Neuronal stem cell (in vitro differentiated cells): ENCODE measurements at regions not wholly inside any gene's neighbourhood (a gene's known extent, or its start where the extent isn't known, plus 50 kb on each side); places are given as distances from the start of the nearest gene placed in this dataset.

ENCODE experiments used
- DNase-seq: peaks from one replicate; pipeline ENCODE4 v3.0.0-alpha.2; 2013; ENCODE audit warnings: low spot score
- H2AFZ ChIP-seq: one replicate; pipeline ENCODE4 v1.6.1; 2013; ENCODE audit warnings: mild to moderate bottlenecking, low read length, inconsistent platforms
- H2AK5ac ChIP-seq: 2 replicates; pipeline ENCODE4 v1.6.1; 2013; ENCODE audit warnings: low read depth, mild to moderate bottlenecking, inconsistent platforms, low read length, moderate library complexity, mixed read lengths
- H2BK120ac ChIP-seq: 2 replicates; pipeline ENCODE4 v1.6.1; 2013; ENCODE audit warnings: low read depth, mild to moderate bottlenecking, inconsistent platforms, low read length, moderate library complexity, mixed read lengths
- H2BK12ac ChIP-seq: one replicate; pipeline ENCODE4 v1.6.1; 2013; ENCODE audit warnings: low read length, inconsistent platforms
- H2BK15ac ChIP-seq: 2 replicates; pipeline ENCODE4 v1.6.1; 2013; ENCODE audit warnings: mild to moderate bottlenecking, low read length, inconsistent platforms, mixed read lengths
- H2BK5ac ChIP-seq: one replicate; pipeline ENCODE4 v1.6.1; 2013; ENCODE audit warnings: inconsistent platforms, mild to moderate bottlenecking, low read length, moderate library complexity
- H3K14ac ChIP-seq: one replicate; pipeline ENCODE4 v1.6.1; 2013; ENCODE audit warnings: low read length, inconsistent platforms
- H3K18ac ChIP-seq: 2 replicates; pipeline ENCODE4 v1.6.1; 2013; ENCODE audit warnings: low read length, inconsistent platforms
- H3K23ac ChIP-seq: 2 replicates; pipeline ENCODE4 v1.6.1; 2013; ENCODE audit warnings: low read depth, mild to moderate bottlenecking, mixed read lengths, low read length, inconsistent platforms; ENCODE audit not compliant: poor library complexity
- H3K27ac ChIP-seq: replicated peaks from 3 replicates; pipeline ENCODE4 v1.5.1; 2013; ENCODE audit warnings: low read length, inconsistent platforms
- H3K27me3 ChIP-seq, 3 experiments: 2 replicates each; pipeline ENCODE4 v1.6.1; 2013; ENCODE audit warnings: low read length in 3 of 3, mild to moderate bottlenecking in 2 of 3, inconsistent platforms in 1 of 3, low read depth in 1 of 3, mixed read lengths in 1 of 3, moderate library complexity in 1 of 3; ENCODE audit not compliant: control insufficient read depth in 3 of 3, insufficient read depth in 3 of 3
- H3K36me3 ChIP-seq, 2 donors: replicated peaks in 1 of 2; 2 replicates each; pipeline ENCODE4 v1.6.1; 2013; ENCODE audit warnings: low read length in 2 of 2; ENCODE audit not compliant: control insufficient read depth in 2 of 2, insufficient read depth in 2 of 2
- H3K4ac ChIP-seq: 2 replicates; pipeline ENCODE4 v1.6.1; 2013; ENCODE audit warnings: inconsistent platforms, mild to moderate bottlenecking, low read length, moderate library complexity
- H3K4me1 ChIP-seq, 2 donors: 1 replicate in 1 of 2; 2 replicates in 1 of 2; pipeline ENCODE4 v1.6.1; 2013; ENCODE audit warnings: low read length in 2 of 2, low read depth in 1 of 2; ENCODE audit not compliant: control insufficient read depth in 2 of 2, insufficient read depth in 1 of 2
- H3K4me2 ChIP-seq: one replicate; pipeline ENCODE4 v1.6.1; 2013; ENCODE audit warnings: mild to moderate bottlenecking, low read length, inconsistent platforms; ENCODE audit not compliant: insufficient read depth, poor library complexity, severe bottlenecking
- H3K4me3 ChIP-seq, 2 donors: 2 replicates each; pipeline ENCODE4 v1.5.1; 2013; ENCODE audit warnings: low read length in 2 of 2, mild to moderate bottlenecking in 2 of 2, inconsistent platforms in 1 of 2, moderate library complexity in 1 of 2
- H3K79me1 ChIP-seq: one replicate; pipeline ENCODE4 v1.6.1; 2013; ENCODE audit warnings: low read depth, mild to moderate bottlenecking, inconsistent platforms, low read length, moderate library complexity
- H3K9ac ChIP-seq: one replicate; pipeline ENCODE4 v1.6.1; 2013; ENCODE audit warnings: mild to moderate bottlenecking, low read depth, low read length, inconsistent platforms; ENCODE audit not compliant: poor library complexity
- H3K9me3 ChIP-seq, 2 donors: replicated peaks in 1 of 2; 2 replicates each; pipeline versions ENCODE3 to v1.6.1; 2013; ENCODE audit warnings: low read length in 2 of 2, mild to moderate bottlenecking in 2 of 2, inconsistent platforms in 1 of 2, low read depth in 1 of 2, mixed read lengths in 1 of 2, moderate library complexity in 1 of 2; ENCODE audit not compliant: control insufficient read depth in 2 of 2, insufficient read depth in 1 of 2
- H4K8ac ChIP-seq: one replicate; pipeline ENCODE4 v1.6.1; 2013; ENCODE audit warnings: low read depth, mild to moderate bottlenecking, inconsistent platforms, low read length, moderate library complexity
- H4K91ac ChIP-seq: one replicate; pipeline ENCODE4 v1.6.1; 2013; ENCODE audit warnings: low read length, low read depth, mild to moderate bottlenecking, inconsistent platforms; ENCODE audit not compliant: poor library complexity
- WGBS, 2 donors: extraction: QIAGEN DNeasy Blood & Tissue Kit; methylation state at CpG; one replicate each; pipeline ENCODE4 v1.1.7; 2013; ENCODE audit warnings: missing lambda C conversion rate in 2 of 2, mixed read lengths in 1 of 2; ENCODE audit not compliant: insufficient read length in 2 of 2, insufficient replicate concordance in 1 of 2; ENCODE audit errors: extremely low coverage in 2 of 2; 5-methylcytosine and 5-hydroxymethylcytosine counted together

DNA sequence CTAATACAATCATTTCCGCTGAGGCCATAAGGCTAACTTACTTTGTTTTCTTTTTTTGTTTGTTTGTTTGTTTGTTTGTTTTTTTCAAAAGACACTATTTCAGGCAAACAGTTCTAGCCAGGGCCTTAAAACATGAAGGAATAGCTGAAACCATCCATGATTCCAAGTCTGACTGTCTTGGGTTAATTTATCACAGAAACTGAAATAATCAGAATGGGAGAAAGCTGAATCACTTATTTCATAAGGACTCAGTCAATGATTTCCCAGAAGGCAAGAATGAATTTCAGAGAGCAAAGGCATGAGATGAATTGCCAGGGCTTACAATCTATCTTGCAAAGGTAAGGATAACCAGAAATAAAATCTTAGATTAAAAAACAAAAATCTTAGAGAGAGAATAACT, 1315.1 kb downstream of the SUCLG1 start:
- no peaks in the 10 kb centered on the region for H3K79me1 ChIP-seq
- H3K9ac ChIP-seq: no peak overlapping the region
- H2BK15ac ChIP-seq: no peak overlapping the region
- no peak overlapping the region for H3K4me2 ChIP-seq
- H3K27me3 ChIP-seq: no peaks in the 10 kb centered on the region
- peaks cover 1 to 6% of the 10 kb centered on the region in 2 donors for H3K9me3 ChIP-seq
- H3K36me3 ChIP-seq: no peaks in the 10 kb centered on the region
- H2AK5ac ChIP-seq: no peak overlapping the region
- H2AFZ ChIP-seq: no peak overlapping the region
- DNase-seq: no peak
- H3K23ac ChIP-seq: no peak overlapping the region
- no peak overlapping the region for H3K27ac ChIP-seq
- no peak overlapping the region for H3K4ac ChIP-seq
- H3K14ac ChIP-seq: no peak overlapping the region
- H4K8ac ChIP-seq: no peak overlapping the region
- WGBS, 2 donors: no CpG with 5 or more reads among the region's 1 CpG
- no peak overlapping the region for H3K4me3 ChIP-seq
- H4K91ac ChIP-seq: no peak overlapping the region
- no peak overlapping the region for H2BK5ac ChIP-seq
- H3K4me1 ChIP-seq: no peaks in the 10 kb centered on the region
- H3K18ac ChIP-seq: no peak overlapping the region
- no peak overlapping the region for H2BK12ac ChIP-seq
- H2BK120ac ChIP-seq: no peak overlapping the region

DNA sequence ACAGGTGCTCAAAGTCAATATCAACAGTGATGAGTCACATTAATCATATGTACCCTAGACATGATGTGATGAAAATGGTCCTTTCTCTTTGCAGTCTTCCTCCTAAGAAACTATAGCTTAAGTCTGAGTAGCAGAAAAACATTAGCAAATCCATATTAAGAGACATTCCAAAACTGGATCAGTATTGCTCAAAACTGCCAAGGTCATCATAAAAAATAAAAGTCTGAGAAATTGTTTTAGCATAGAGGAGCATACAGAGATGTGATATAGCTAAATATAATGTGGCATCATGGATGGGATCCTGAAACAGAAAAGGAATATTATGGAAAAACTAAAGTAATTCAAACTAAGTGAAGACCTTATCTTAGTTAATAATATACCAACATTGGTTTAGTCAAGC, 1316.1 kb downstream of the SUCLG1 start:
- Histone ChIP-seq H3K27ac (no peak overlapping the region), H3K36me3 (no peaks in the 10 kb centered on the region), H3K4me1 (no peaks in the 10 kb centered on the region), H3K79me1 (no peaks in the 10 kb centered on the region), H3K18ac (no peak overlapping the region), H2AFZ (no peak overlapping the region), H4K91ac (no peak overlapping the region), H3K4me3 (no peak overlapping the region), H2BK12ac (no peak overlapping the region), H2BK5ac (no peak overlapping the region), H3K14ac (no peak overlapping the region), H2AK5ac (no peak overlapping the region), H4K8ac (no peak overlapping the region), H2BK15ac (no peak overlapping the region), H3K27me3 (no peaks in the 10 kb centered on the region), H3K23ac (no peak overlapping the region), H3K4me2 (no peak overlapping the region), H2BK120ac (no peak overlapping the region), H3K9me3 (peaks cover 1 to 6% of the 10 kb centered on the region in 2 donors), H3K4ac (no peak overlapping the region), H3K9ac (no peak overlapping the region)
- no peak for DNase-seq

DNA sequence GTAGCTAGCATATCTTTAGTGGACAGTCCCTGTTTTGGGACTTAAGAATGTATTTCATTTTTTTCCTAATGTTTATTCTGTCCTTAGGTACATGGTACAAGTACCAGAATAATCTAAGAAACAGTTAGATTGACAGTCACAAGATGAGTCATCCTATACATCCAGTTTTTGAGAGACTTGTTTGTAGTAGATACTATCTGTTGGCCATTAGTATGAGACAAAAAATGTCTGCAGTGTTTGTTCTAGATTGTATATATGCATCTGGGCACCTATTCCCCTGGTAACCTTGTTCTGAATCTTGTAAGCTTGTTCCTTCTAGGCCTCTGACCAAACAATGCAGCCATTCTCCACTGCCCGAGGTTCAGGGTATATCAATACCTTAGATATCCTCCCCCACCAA, 1343.5 kb downstream of the SUCLG1 start:
- no CpG with 5 or more reads among the region's 1 CpG for WGBS, 2 donors
- no peak overlapping the region for H2BK5ac ChIP-seq
- no peaks in the 10 kb centered on the region for H3K79me1 ChIP-seq
- H3K4me3 ChIP-seq: no peak overlapping the region
- H3K18ac ChIP-seq: no peak overlapping the region
- no peak overlapping the region for H2AK5ac ChIP-seq
- no peak overlapping the region for H3K23ac ChIP-seq
- H3K36me3 ChIP-seq: no peaks in the 10 kb centered on the region
- H3K9me3 ChIP-seq: no peaks in the 10 kb centered on the region
- no peak overlapping the region for H3K27ac ChIP-seq
- H3K4ac ChIP-seq: no peak overlapping the region
- no peak overlapping the region for H3K9ac ChIP-seq
- H2BK12ac ChIP-seq: no peak overlapping the region
- no peak for DNase-seq
- no peak overlapping the region for H2AFZ ChIP-seq
- H4K8ac ChIP-seq: no peak overlapping the region
- no peak overlapping the region for H3K14ac ChIP-seq
- no peaks in the 10 kb centered on the region for H3K27me3 ChIP-seq
- no peak overlapping the region for H2BK15ac ChIP-seq
- H3K4me1 ChIP-seq: no peaks in the 10 kb centered on the region
- no peak overlapping the region for H4K91ac ChIP-seq
- H3K4me2 ChIP-seq: no peak overlapping the region
- no peak overlapping the region for H2BK120ac ChIP-seq

DNA sequence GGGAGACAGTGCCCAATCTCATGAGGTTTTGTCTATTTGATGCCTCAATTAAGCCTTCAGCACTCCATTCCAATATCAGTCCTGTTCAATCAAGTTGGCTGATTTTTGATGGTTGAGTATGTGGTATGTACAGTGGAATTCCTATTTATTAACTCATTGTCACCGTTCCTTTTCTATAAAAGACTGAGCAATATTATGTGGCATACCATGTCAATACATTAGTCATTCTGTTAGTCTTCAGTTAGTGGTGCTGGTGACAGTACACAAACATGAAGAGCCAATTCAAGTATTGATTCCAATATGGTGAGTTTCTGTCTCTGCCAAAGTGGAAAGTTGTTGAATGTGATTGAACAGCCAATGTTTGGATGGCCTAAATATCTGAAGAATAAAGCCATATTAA, 1343.9 kb downstream of the SUCLG1 start:
- no peak overlapping the region for H2AFZ ChIP-seq
- H4K8ac ChIP-seq: no peak overlapping the region
- no peak overlapping the region for H3K14ac ChIP-seq
- no peak overlapping the region for H3K27ac ChIP-seq
- H2BK120ac ChIP-seq: no peak overlapping the region
- no peak overlapping the region for H2AK5ac ChIP-seq
- H2BK15ac ChIP-seq: no peak overlapping the region
- no peak overlapping the region for H2BK5ac ChIP-seq
- H3K79me1 ChIP-seq: no peaks in the 10 kb centered on the region
- H3K36me3 ChIP-seq: no peaks in the 10 kb centered on the region
- H3K4me3 ChIP-seq: no peak overlapping the region
- H3K4me2 ChIP-seq: no peak overlapping the region
- H3K4me1 ChIP-seq: no peaks in the 10 kb centered on the region
- WGBS, 2 donors: no CpG with 5 or more reads among the region's 1 CpG
- no peaks in the 10 kb centered on the region for H3K9me3 ChIP-seq
- H3K18ac ChIP-seq: no peak overlapping the region
- no peak overlapping the region for H3K4ac ChIP-seq
- no peak overlapping the region for H3K9ac ChIP-seq
- no peak for DNase-seq
- H3K27me3 ChIP-seq: no peaks in the 10 kb centered on the region
- H4K91ac ChIP-seq: no peak overlapping the region
- no peak overlapping the region for H2BK12ac ChIP-seq
- no peak overlapping the region for H3K23ac ChIP-seq
